HG03175 (cell line): ENCODE measurements at regions not wholly inside any gene's neighbourhood (a gene's known extent, or its start where the extent isn't known, plus 50 kb on each side); places are given as distances from the start of the nearest gene placed in this dataset.

Experiments
- ATAC-seq: cut with Tn5 transposase; IDR thresholded peaks from one replicate; pipeline ENCODE4 v1.9.1; 2021; ENCODE audit warnings: mild to moderate bottlenecking, moderate library complexity; ENCODE audit not compliant: unreplicated experiment

GRCh38 chr1:182135946-182136345 lies 74.4 kb upstream of the ZNF648 start:
- ATAC-seq: no peak

- ATAC-seq: no peak
Observed at GRCh38 chr1:182134257-182134656, 72.7 kb upstream of the ZNF648 start.

GRCh38 chr1:182133181-182133580 lies 71.7 kb upstream of the ZNF648 start:
- no peak for ATAC-seq

- no peak for ATAC-seq
Observed at GRCh38 chr1:182129398-182129797, 67.9 kb upstream of the ZNF648 start.

- ATAC-seq: no peak
Observed at GRCh38 chr1:182128502-182128901, 67.0 kb upstream of the ZNF648 start.

- ATAC-seq: no peak
Observed at GRCh38 chr1:182127656-182128055, 66.1 kb upstream of the ZNF648 start.

- no peak for ATAC-seq
Observed at GRCh38 chr1:182126272-182126800, 64.8 kb upstream of the ZNF648 start.

GRCh38 chr1:182122913-182123260 lies 61.4 kb upstream of the ZNF648 start:
- no peak for ATAC-seq

GRCh38 chr1:182122256-182122912 lies 60.9 kb upstream of the ZNF648 start:
- no peak for ATAC-seq

- no peak for ATAC-seq
Observed at GRCh38 chr1:182121787-182122186, 60.3 kb upstream of the ZNF648 start.

GRCh38 chr1:182120411-182121258 lies 59.1 kb upstream of the ZNF648 start:
- ATAC-seq: no peak

- no peak for ATAC-seq
Observed at GRCh38 chr1:182119631-182120030, 58.1 kb upstream of the ZNF648 start.

GRCh38 chr1:182118851-182119250 lies 57.3 kb upstream of the ZNF648 start:
- ATAC-seq: no peak

- ATAC-seq: no peak
Observed at GRCh38 chr1:182114627-182115023, 53.1 kb upstream of the ZNF648 start.

GRCh38 chr1:182113879-182114626 lies 52.5 kb upstream of the ZNF648 start:
- ATAC-seq: no peak

- ATAC-seq: no peak
Observed at GRCh38 chr1:182111496-182111895, 50.0 kb upstream of the ZNF648 start.
